SK-N-SH treated with all-trans-retinoic acid at 6 μM for 48 hours (cell line): ENCODE measurements at regions not wholly inside any gene's neighbourhood (a gene's known extent, or its start where the extent isn't known, plus 50 kb on each side); places are given as distances from the start of the nearest gene placed in this dataset.

ENCODE experiments used
- ARNTL ChIP-seq: fragments of 450-650 bp; formaldehyde crosslinking; IDR thresholded peaks from 2 replicates; pipeline ENCODE4 v1.5.0; 2020; ENCODE audit warnings: low read depth, mild to moderate bottlenecking, moderate library complexity, borderline replicate concordance
- BACH2 ChIP-seq: fragments of 250-450 bp; sonication (Bioruptor Pico); IDR thresholded peaks from 2 replicates; pipeline ENCODE4 v1.9.0; 2021; ENCODE audit warnings: mild to moderate bottlenecking, borderline replicate concordance
- GLIS3 ChIP-seq: fragments of 250-450 bp; sonication (Bioruptor Pico); IDR thresholded peaks from 2 replicates; pipeline ENCODE4 v1.5.0; 2020; ENCODE audit warnings: mild to moderate bottlenecking, moderate library complexity
- OSR1 ChIP-seq: fragments of 250-450 bp; sonication (Bioruptor Pico); IDR thresholded peaks from 2 replicates; pipeline ENCODE4 v1.8.0; 2022; ENCODE audit warnings: moderate library complexity, mild to moderate bottlenecking, inconsistent platforms
- POU6F1 ChIP-seq: fragments of 250-450 bp; sonication (Bioruptor Pico); IDR thresholded peaks from 2 replicates; pipeline ENCODE4 v1.8.0; 2021; ENCODE audit warnings: low read depth, mild to moderate bottlenecking, moderate library complexity, borderline replicate concordance
- RARB ChIP-seq: fragments of 250-450 bp; sonication (Bioruptor Pico); IDR thresholded peaks from 2 replicates; pipeline ENCODE4 v1.8.0; 2021; ENCODE audit warnings: mild to moderate bottlenecking, moderate library complexity
- TCF4 ChIP-seq: fragments of 250-450 bp; sonication (Bioruptor Pico); IDR thresholded peaks from 2 replicates; pipeline ENCODE4 v1.8.0; 2021; ENCODE audit warnings: mild to moderate bottlenecking, moderate library complexity, borderline replicate concordance
- ZC3H10 ChIP-seq: fragments of 250-450 bp; sonication (Bioruptor Pico); IDR thresholded peaks from 2 replicates; pipeline ENCODE4 v1.5.1; 2021; ENCODE audit warnings: mild to moderate bottlenecking, moderate library complexity
- ZFP3 ChIP-seq: fragments of 250-450 bp; sonication (Bioruptor Pico); IDR thresholded peaks from 2 replicates; pipeline ENCODE4 v1.5.0; 2020; ENCODE audit warnings: mild to moderate bottlenecking, moderate library complexity
- ZNF565 ChIP-seq: fragments of 450-650 bp; formaldehyde crosslinking; conservative IDR thresholded peaks from 2 replicates; pipeline ENCODE4 v1.5.0; 2020; ENCODE audit warnings: low read depth, mild to moderate bottlenecking, moderate library complexity
- ZNF8 ChIP-seq: fragments of 450-650 bp; formaldehyde crosslinking; IDR thresholded peaks from 2 replicates; pipeline ENCODE4 v1.5.0; 2020; ENCODE audit warnings: mild to moderate bottlenecking, moderate library complexity
- TF ChIP-seq, protein P1 (sequence below): fragments of 250-450 bp; sonication (Bioruptor Pico); IDR thresholded peaks from 2 replicates; pipeline ENCODE4 v1.5.1; 2021; ENCODE audit warnings: mild to moderate bottlenecking, moderate library complexity
- TF ChIP-seq, protein P2 (sequence below): fragments of 250-450 bp; sonication (Bioruptor Pico); IDR thresholded peaks from 2 replicates; pipeline ENCODE4 v1.8.0; 2020; ENCODE audit warnings: mild to moderate bottlenecking, moderate library complexity, borderline replicate concordance

DNA sequence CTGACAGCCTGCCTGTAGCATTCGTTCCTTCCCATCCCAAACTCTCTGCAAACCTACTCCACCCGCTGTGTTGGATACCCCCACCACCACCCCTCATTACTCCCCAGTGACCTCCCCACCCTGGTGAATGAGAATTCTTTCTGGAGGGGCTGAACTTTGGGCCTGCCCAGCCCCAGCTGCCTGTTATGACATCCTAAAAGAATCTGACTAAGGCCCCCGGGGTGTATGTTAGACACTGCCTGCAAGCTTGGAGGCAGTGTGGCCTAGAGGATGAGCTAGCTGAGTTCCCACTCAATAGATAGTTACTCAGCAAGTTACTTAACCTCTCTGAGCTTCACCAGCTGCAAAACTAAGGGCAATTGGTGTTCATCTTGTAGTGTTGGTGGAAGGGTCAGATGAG, 110.2 kb upstream of the FGGY start:
- no peak for TF ChIP-seq ZNF8 (CRISPR knock-in tag)
- TF ChIP-seq OSR1 (CRISPR knock-in tag) = no peak
- no peak for TF ChIP-seq ARNTL (CRISPR knock-in tag)
- TF ChIP-seq POU6F1 = no peak
- TF ChIP-seq ZC3H10 = no peak
- TF ChIP-seq RARB = no peak
- TF ChIP-seq, protein P1, sequence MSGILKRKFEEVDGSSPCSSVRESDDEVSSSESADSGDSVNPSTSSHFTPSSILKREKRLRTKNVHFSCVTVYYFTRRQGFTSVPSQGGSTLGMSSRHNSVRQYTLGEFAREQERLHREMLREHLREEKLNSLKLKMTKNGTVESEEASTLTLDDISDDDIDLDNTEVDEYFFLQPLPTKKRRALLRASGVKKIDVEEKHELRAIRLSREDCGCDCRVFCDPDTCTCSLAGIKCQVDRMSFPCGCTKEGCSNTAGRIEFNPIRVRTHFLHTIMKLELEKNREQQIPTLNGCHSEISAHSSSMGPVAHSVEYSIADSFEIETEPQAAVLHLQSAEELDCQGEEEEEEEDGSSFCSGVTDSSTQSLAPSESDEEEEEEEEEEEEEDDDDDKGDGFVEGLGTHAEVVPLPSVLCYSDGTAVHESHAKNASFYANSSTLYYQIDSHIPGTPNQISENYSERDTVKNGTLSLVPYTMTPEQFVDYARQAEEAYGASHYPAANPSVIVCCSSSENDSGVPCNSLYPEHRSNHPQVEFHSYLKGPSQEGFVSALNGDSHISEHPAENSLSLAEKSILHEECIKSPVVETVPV (CRISPR knock-in tag) = no peak
- no peak for TF ChIP-seq GLIS3 (CRISPR knock-in tag)
- TF ChIP-seq ZFP3 (CRISPR knock-in tag) = no peak
- TF ChIP-seq, protein P2, sequence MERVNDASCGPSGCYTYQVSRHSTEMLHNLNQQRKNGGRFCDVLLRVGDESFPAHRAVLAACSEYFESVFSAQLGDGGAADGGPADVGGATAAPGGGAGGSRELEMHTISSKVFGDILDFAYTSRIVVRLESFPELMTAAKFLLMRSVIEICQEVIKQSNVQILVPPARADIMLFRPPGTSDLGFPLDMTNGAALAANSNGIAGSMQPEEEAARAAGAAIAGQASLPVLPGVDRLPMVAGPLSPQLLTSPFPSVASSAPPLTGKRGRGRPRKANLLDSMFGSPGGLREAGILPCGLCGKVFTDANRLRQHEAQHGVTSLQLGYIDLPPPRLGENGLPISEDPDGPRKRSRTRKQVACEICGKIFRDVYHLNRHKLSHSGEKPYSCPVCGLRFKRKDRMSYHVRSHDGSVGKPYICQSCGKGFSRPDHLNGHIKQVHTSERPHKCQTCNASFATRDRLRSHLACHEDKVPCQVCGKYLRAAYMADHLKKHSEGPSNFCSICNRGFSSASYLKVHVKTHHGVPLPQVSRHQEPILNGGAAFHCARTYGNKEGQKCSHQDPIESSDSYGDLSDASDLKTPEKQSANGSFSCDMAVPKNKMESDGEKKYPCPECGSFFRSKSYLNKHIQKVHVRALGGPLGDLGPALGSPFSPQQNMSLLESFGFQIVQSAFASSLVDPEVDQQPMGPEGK = no peak
- no peak for TF ChIP-seq TCF4 (CRISPR knock-in tag)
- no peak for TF ChIP-seq BACH2 (CRISPR knock-in tag)
- no peak for TF ChIP-seq ZNF565 (CRISPR knock-in tag)
